HepG2 (cell line): ENCODE measurements at regions not wholly inside any gene's neighbourhood (a gene's known extent, or its start where the extent isn't known, plus 50 kb on each side); places are given as distances from the start of the nearest gene placed in this dataset.

Source experiments
- BHLHE40 ChIP-seq: IDR thresholded peaks from 2 replicates; pipeline ENCODE4 v1.6.1; 2011; ENCODE audit warnings: low read length, improper control_type of control experiment
- CTCF ChIP-seq: sonication (generic); formaldehyde crosslinking; IDR thresholded peaks from 2 replicates; pipeline ENCODE4 v1.5.0; 2020; ENCODE audit warnings: mild to moderate bottlenecking, missing genetic modification reagents, moderate library complexity
- IRF1 ChIP-seq: sonication (generic); formaldehyde crosslinking; IDR thresholded peaks from 2 replicates; pipeline ENCODE4 v1.4.0; 2020; ENCODE audit warnings: low read depth, mild to moderate bottlenecking, missing genetic modification reagents
- JUN ChIP-seq: sonication (generic); formaldehyde crosslinking; IDR thresholded peaks from 2 replicates; pipeline ENCODE4 v1.4.0; 2020; ENCODE audit warnings: mild to moderate bottlenecking, missing genetic modification reagents
- POLR2AphosphoS2 ChIP-seq: IDR thresholded peaks from 2 replicates; pipeline ENCODE4 v1.6.1; 2011; ENCODE audit warnings: low read depth, low read length, improper control_type of control experiment
- POLR2AphosphoS5 ChIP-seq: IDR thresholded peaks from 2 replicates; pipeline ENCODE4 v1.6.1; 2012; ENCODE audit warnings: low read depth, low read length
- PTBP1 ChIP-seq: fragments of 200-400 bp; formaldehyde crosslinking; IDR thresholded peaks from 2 replicates; pipeline ENCODE4 v1.6.1; 2018; ENCODE audit warnings: low read length, low read depth; ENCODE audit not compliant: poor library complexity, severe bottlenecking
- RELA ChIP-seq: sonication (generic); formaldehyde crosslinking; IDR thresholded peaks from 2 replicates; pipeline ENCODE4 v1.4.0; 2020; ENCODE audit warnings: missing genetic modification reagents
- RFX1 ChIP-seq: fragments of 450-650 bp; IDR thresholded peaks from 2 replicates; pipeline ENCODE4 v1.6.1; 2017
- SNAPC4 ChIP-seq: sonication (generic); formaldehyde crosslinking; IDR thresholded peaks from 2 replicates; pipeline ENCODE4 v1.4.0; 2020; ENCODE audit warnings: mild to moderate bottlenecking, missing genetic modification reagents
- TARDBP ChIP-seq: sonication (generic); formaldehyde crosslinking; IDR thresholded peaks from 2 replicates; pipeline ENCODE4 v1.8.0; 2022; ENCODE audit warnings: mild to moderate bottlenecking, missing genetic modification reagents
- ZSCAN22 ChIP-seq: sonication (generic); formaldehyde crosslinking; IDR thresholded peaks from 2 replicates; pipeline ENCODE4 v1.4.0; 2020; ENCODE audit warnings: mild to moderate bottlenecking, missing genetic modification reagents
- TF ChIP-seq, protein P1 (sequence below): sonication (generic); formaldehyde crosslinking; IDR thresholded peaks from 2 replicates; pipeline ENCODE4 v1.5.0; 2020; ENCODE audit warnings: mild to moderate bottlenecking, missing genetic modification reagents

- TF ChIP-seq, protein P1, sequence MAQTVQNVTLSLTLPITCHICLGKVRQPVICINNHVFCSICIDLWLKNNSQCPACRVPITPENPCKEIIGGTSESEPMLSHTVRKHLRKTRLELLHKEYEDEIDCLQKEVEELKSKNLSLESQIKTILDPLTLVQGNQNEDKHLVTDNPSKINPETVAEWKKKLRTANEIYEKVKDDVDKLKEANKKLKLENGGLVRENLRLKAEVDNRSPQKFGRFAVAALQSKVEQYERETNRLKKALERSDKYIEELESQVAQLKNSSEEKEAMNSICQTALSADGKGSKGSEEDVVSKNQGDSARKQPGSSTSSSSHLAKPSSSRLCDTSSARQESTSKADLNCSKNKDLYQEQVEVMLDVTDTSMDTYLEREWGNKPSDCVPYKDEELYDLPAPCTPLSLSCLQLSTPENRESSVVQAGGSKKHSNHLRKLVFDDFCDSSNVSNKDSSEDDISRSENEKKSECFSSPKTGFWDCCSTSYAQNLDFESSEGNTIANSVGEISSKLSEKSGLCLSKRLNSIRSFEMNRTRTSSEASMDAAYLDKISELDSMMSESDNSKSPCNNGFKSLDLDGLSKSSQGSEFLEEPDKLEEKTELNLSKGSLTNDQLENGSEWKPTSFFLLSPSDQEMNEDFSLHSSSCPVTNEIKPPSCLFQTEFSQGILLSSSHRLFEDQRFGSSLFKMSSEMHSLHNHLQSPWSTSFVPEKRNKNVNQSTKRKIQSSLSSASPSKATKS: no peak
- TF ChIP-seq POLR2AphosphoS5 (no peak), RFX1 (no peak), ZSCAN22 (no peak), BHLHE40 (no peak), CTCF (no peak), PTBP1 (no peak), POLR2AphosphoS2 (no peak), JUN (CRISPR knock-in tag) (no peak), IRF1 (CRISPR knock-in tag) (no peak), SNAPC4 (no peak), RELA (no peak), TARDBP (CRISPR knock-in tag) (no peak)
Observed at GRCh38 chr13:20291037-20291436, 58.9 kb upstream of the GJB6 start.
